SU-DHL-6 (cell line): ENCODE measurements at regions not wholly inside any gene's neighbourhood (a gene's known extent, or its start where the extent isn't known, plus 50 kb on each side); places are given as distances from the start of the nearest gene placed in this dataset.

Experiments
- EZH2phosphoT487 ChIP-seq: fragments of 200-600 bp; sonication (generic), shearing (Covaris generic); conservative IDR thresholded peaks from 2 replicates; pipeline ENCODE4 v1.6.1; 2018; ENCODE audit warnings: mild to moderate bottlenecking, antibody characterized with exemption, low read length, moderate library complexity, mixed read lengths
- TF ChIP-seq, protein P1 (sequence below): fragments of 200-600 bp; sonication (generic); IDR thresholded peaks from one replicate; pipeline ENCODE4 v1.5.1; 2017; ENCODE audit warnings: antibody characterized with exemption, mild to moderate bottlenecking, low read length, moderate library complexity; ENCODE audit not compliant: insufficient read depth, poor library complexity, severe bottlenecking

DNA sequence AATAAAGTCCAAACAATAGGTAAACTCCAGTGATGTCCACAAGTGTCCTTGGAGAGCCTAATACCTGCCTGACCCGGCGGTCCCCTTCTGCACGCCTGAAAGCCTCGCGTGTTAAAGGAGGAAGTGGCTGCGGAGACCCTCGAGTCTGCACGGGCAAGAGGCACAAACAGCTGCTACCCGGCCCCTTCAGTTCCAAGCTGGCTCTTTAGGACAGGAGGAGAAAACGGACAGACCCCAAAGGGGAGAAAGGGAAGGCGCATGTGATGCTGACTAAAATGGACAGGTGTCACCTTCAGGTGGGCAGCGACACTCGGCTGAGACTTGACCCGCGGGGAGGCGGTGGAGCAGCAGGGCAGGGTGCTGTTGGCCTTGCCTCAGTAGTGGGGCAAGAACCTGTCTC, 102.7 kb upstream of the TENM3 start:
- TF ChIP-seq, protein P1, sequence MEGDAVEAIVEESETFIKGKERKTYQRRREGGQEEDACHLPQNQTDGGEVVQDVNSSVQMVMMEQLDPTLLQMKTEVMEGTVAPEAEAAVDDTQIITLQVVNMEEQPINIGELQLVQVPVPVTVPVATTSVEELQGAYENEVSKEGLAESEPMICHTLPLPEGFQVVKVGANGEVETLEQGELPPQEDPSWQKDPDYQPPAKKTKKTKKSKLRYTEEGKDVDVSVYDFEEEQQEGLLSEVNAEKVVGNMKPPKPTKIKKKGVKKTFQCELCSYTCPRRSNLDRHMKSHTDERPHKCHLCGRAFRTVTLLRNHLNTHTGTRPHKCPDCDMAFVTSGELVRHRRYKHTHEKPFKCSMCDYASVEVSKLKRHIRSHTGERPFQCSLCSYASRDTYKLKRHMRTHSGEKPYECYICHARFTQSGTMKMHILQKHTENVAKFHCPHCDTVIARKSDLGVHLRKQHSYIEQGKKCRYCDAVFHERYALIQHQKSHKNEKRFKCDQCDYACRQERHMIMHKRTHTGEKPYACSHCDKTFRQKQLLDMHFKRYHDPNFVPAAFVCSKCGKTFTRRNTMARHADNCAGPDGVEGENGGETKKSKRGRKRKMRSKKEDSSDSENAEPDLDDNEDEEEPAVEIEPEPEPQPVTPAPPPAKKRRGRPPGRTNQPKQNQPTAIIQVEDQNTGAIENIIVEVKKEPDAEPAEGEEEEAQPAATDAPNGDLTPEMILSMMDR, result no peak
- no peak for TF ChIP-seq EZH2phosphoT487
